ENCODE measurements at regions not wholly inside any gene's neighbourhood (a gene's known extent, or its start where the extent isn't known, plus 50 kb on each side); places are given as distances from the start of the nearest gene placed in this dataset.

DNA sequence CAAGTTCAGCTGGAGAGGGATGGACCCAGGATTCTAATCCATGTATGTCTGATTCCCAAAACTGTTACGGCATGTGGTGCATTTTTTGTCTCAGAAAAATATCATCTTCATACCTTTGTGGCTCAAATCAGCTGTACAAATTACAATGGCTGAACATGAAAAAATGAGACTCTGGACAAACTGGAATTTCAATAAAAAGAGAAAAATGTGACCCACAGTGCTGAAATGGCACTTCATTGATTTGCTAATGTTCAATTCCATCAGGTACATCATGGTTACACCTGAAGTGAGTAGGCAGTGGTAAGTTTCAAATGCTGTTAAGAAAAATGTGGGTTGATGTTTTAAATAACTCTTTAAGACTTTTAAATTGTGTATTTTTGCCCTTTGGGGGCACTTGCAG is 165.6 kb upstream of the CAND1 start (continued):
- TF ChIP-seq NEUROD1 (IDR thresholded peaks at IDR 0.05; ENCODE audit: borderline replicate concordance, low read depth, low read length, partially characterized antibody) (no peak), DNMT1 (IDR thresholded peaks at IDR 0.05) (no peak), SRF (CRISPR knock-in tag; IDR thresholded peaks at IDR 0.05) (no peak), SNRNP70 (optimal IDR thresholded peaks at IDR 0.05; ENCODE audit: low read depth, low read length) (no peak), ZNF583 (CRISPR knock-in tag; IDR thresholded peaks at IDR 0.05) (no peak), BRCA1 (IDR thresholded peaks at IDR 0.05) (no peak), BRCA1 (CRISPR knock-in tag; IDR thresholded peaks at IDR 0.05) (no peak)
- TF ChIP-seq, protein P1, sequence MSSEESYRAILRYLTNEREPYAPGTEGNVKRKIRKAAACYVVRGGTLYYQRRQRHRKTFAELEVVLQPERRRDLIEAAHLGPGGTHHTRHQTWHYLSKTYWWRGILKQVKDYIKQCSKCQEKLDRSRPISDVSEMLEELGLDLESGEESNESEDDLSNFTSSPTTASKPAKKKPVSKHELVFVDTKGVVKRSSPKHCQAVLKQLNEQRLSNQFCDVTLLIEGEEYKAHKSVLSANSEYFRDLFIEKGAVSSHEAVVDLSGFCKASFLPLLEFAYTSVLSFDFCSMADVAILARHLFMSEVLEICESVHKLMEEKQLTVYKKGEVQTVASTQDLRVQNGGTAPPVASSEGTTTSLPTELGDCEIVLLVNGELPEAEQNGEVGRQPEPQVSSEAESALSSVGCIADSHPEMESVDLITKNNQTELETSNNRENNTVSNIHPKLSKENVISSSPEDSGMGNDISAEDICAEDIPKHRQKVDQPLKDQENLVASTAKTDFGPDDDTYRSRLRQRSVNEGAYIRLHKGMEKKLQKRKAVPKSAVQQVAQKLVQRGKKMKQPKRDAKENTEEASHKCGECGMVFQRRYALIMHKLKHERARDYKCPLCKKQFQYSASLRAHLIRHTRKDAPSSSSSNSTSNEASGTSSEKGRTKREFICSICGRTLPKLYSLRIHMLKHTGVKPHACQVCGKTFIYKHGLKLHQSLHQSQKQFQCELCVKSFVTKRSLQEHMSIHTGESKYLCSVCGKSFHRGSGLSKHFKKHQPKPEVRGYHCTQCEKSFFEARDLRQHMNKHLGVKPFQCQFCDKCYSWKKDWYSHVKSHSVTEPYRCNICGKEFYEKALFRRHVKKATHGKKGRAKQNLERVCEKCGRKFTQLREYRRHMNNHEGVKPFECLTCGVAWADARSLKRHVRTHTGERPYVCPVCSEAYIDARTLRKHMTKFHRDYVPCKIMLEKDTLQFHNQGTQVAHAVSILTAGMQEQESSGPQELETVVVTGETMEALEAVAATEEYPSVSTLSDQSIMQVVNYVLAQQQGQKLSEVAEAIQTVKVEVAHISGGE (CRISPR knock-in tag; IDR thresholded peaks at IDR 0.05) = no peak

DNA sequence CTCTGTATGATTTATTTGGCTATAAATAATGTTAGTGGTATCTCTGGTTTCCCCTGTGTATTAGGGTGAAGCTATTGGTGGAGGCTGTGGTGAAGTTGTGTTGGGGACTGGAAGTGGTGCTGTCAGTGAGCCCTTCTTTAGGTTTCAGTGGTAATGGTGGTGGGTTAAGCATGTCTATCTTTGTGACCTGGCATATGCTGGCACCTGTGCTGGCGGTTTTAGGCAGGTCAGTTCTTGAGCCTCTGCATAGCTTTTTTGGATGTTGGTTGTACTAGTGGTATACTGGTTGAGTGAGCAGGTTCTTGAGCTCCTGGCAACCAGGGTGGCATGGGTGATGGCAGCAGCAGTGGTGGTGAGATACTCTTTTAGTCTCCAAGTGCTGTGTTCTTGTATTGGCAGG is 161.9 kb upstream of the CAND1 start:
- H3K4me3 ChIP-seq = no peak overlapping the region
- H3K27me3 ChIP-seq (ENCODE audit: control insufficient read depth in 2 of 2, insufficient read depth in 2 of 2, low read length in 2 of 2) = no peaks in the 10 kb centered on the region
- in situ Hi-C loops (cut with MboI) = no loop called here
- ChIA-PET CTCF (ENCODE audit: low intra/inter-chr PET ratio) (no interaction called here), POLR2A (no interaction called here)
- ATAC-seq (no peak), DNase-seq (ENCODE audit: extremely low read depth in 1 of 4, low spot score in 3 of 4) (no peak), FAIRE-seq (no peak)
- 0% methylated on average over 1 of the region's 1 CpG for WGBS (ENCODE audit: insufficient coverage, low coverage, missing lambda C conversion rate)
- H3K9me1 ChIP-seq (ENCODE audit: control insufficient read depth, insufficient read depth, low read length) = no peaks in the 10 kb centered on the region
- no peak overlapping the region for H3K4me2 ChIP-seq (ENCODE audit: insufficient read depth, low read length)
- H3K9me3 ChIP-seq (replicated peaks; ENCODE audit: control insufficient read depth, insufficient read depth, low read depth, low read length) = no peaks in the 10 kb centered on the region
- no peak overlapping the region for H3K27ac ChIP-seq (ENCODE audit: extremely low read depth, low read depth, low read length)
- intact Hi-C loops (cut with micrococcal nuclease) = no loop called here
- no peak overlapping the region for H2AFZ ChIP-seq (ENCODE audit: low read depth, low read length)
- no peaks in the 10 kb centered on the region for H4K20me1 ChIP-seq (replicated peaks; ENCODE audit: control insufficient read depth, insufficient read depth, low read length)
- H3K4me1 ChIP-seq (replicated peaks in 1 of 2; ENCODE audit: control insufficient read depth in 2 of 2, insufficient read depth in 2 of 2, low read length in 2 of 2) = no peaks in the 10 kb centered on the region
- no peaks in the 10 kb centered on the region for H3K79me2 ChIP-seq (ENCODE audit: control insufficient read depth, insufficient read depth, low read length)
- no peaks in the 10 kb centered on the region for H3K36me3 ChIP-seq (ENCODE audit: control insufficient read depth, insufficient read depth, low read length)
- BruUV-seq (replicated peaks) = no TSS peak
- no peak overlapping the region for H3K9ac ChIP-seq (ENCODE audit: insufficient read depth in 1 of 2, low read depth in 2 of 2, low read length in 2 of 2)
- TF ChIP-seq MTA3 (IDR thresholded peaks at IDR 0.05; ENCODE audit: borderline replicate concordance) (no peak), RHOXF2B (CRISPR knock-in tag; conservative IDR thresholded peaks at IDR 0.05) (no peak), MBD2 (IDR thresholded peaks at IDR 0.05; ENCODE audit: borderline replicate concordance, low read depth) (no peak), CBFA2T2 (conservative IDR thresholded peaks at IDR 0.05) (no peak), ZFP30 (CRISPR knock-in tag; IDR thresholded peaks at IDR 0.05; ENCODE audit: borderline replicate concordance) (no peak), TAF7 (tag; IDR thresholded peaks at IDR 0.05) (no peak)
- TF ChIP-seq, protein P2, sequence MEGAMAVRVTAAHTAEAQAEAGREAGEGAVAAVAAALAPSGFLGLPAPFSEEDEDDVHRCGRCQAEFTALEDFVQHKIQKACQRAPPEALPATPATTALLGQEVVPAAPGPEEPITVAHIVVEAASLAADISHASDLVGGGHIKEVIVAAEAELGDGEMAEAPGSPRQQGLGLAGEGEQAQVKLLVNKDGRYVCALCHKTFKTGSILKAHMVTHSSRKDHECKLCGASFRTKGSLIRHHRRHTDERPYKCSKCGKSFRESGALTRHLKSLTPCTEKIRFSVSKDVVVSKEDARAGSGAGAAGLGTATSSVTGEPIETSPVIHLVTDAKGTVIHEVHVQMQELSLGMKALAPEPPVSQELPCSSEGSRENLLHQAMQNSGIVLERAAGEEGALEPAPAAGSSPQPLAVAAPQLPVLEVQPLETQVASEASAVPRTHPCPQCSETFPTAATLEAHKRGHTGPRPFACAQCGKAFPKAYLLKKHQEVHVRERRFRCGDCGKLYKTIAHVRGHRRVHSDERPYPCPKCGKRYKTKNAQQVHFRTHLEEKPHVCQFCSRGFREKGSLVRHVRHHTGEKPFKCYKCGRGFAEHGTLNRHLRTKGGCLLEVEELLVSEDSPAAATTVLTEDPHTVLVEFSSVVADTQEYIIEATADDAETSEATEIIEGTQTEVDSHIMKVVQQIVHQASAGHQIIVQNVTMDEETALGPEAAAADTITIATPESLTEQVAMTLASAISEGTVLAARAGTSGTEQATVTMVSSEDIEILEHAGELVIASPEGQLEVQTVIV (CRISPR knock-in tag; IDR thresholded peaks at IDR 0.05; ENCODE audit: borderline replicate concordance) = no peak

All from K562 (cell line).